K562 (cell line): ENCODE measurements at regions not wholly inside any gene's neighbourhood (a gene's known extent, or its start where the extent isn't known, plus 50 kb on each side); places are given as distances from the start of the nearest gene placed in this dataset.

Experiments used
- ATAC-seq: fragments of 200-7000 bp; cut with Tn5 transposase; 3 replicates; pipeline ENCODE4 v1.9.1; 2020; ENCODE audit warnings: moderate library complexity
- BruUV-seq: library from RNA; stranded (reverse); fragments of 400-500 nt; replicated peaks from 2 replicates; lab custom pipeline; 2021; lab: Mats Ljungman, UMichigan
- CTCF ChIA-PET: fragments of 300-600 bp; formaldehyde crosslinking; extraction: SDS; loops from one replicate; lab custom pipeline; 2021; ENCODE audit warnings: low intra/inter-chr PET ratio; lab: Yijun Ruan, JAX
- POLR2A ChIA-PET: fragments of 300-600, 350-650 bp; sonication (Branson Sonifier 250); formaldehyde crosslinking; extraction: SDS; loops from one replicate; lab custom pipeline; 2021; ENCODE audit warnings: antibody characterized with exemption, inconsistent platforms; lab: Yijun Ruan, JAX
- DNase-seq, 4 experiments: peaks; one replicate each; pipeline versions ENCODE4 v3.0.0 to v3.0.0-alpha.2; 2011 to 2018; ENCODE audit warnings: low spot score in 3 of 4, mixed read lengths in 3 of 4; ENCODE audit errors: extremely low read depth in 1 of 4
- FAIRE-seq: peaks from 2 replicates; lab custom pipeline; 2011; peaks lifted over from hg19 to GRCh38; lab: Jason Lieb, UNC
- H2AFZ ChIP-seq: 2 replicates; pipeline ENCODE4 v1.6.0; 2011; ENCODE audit warnings: low read depth, low read length, control low read depth, inconsistent platforms
- H3K27ac ChIP-seq: fragments of 200-600 bp; 3 replicates; pipeline ENCODE4 v1.8.0; 2011; ENCODE audit warnings: low read depth, mild to moderate bottlenecking, control low read depth, inconsistent platforms, low read length, moderate library complexity, mixed read lengths; ENCODE audit errors: extremely low read depth
- H3K27me3 ChIP-seq, 2 experiments: fragments of 300-600 bp in 1 of 2; 2 replicates in 1 of 2; 3 replicates in 1 of 2; pipeline versions ENCODE4 v1.6.0 to v1.8.0; 2011; ENCODE audit warnings: inconsistent platforms in 2 of 2, low read length in 2 of 2, mild to moderate bottlenecking in 1 of 2, mixed read lengths in 1 of 2, moderate library complexity in 1 of 2; ENCODE audit not compliant: control insufficient read depth in 2 of 2, insufficient read depth in 2 of 2
- H3K36me3 ChIP-seq: fragments of 300-600 bp; 3 replicates; pipeline ENCODE4 v1.8.0; 2011; ENCODE audit warnings: mild to moderate bottlenecking, low read length, inconsistent platforms; ENCODE audit not compliant: control insufficient read depth, insufficient read depth
- H3K4me1 ChIP-seq, 2 experiments: fragments of 200-600 bp in 1 of 2; replicated peaks in 1 of 2; 2 replicates in 1 of 2; 3 replicates in 1 of 2; pipeline versions ENCODE4 v1.5.1 to v1.8.0; 2011; ENCODE audit warnings: inconsistent platforms in 2 of 2, low read length in 2 of 2, mild to moderate bottlenecking in 1 of 2, mixed read lengths in 1 of 2, moderate library complexity in 1 of 2; ENCODE audit not compliant: control insufficient read depth in 2 of 2, insufficient read depth in 2 of 2
- H3K4me2 ChIP-seq: 2 replicates; pipeline ENCODE4 v1.6.1; 2011; ENCODE audit warnings: low read length, control low read depth, inconsistent platforms, mixed read lengths; ENCODE audit not compliant: insufficient read depth
- H3K4me3 ChIP-seq: fragments of 200-600 bp; sonication (generic), shearing (Covaris generic); 2 replicates; pipeline ENCODE4 v1.5.1; 2016; ENCODE audit warnings: control low read depth, inconsistent platforms
- H3K79me2 ChIP-seq: fragments of 200-600 bp; 3 replicates; pipeline ENCODE4 v1.8.0; 2011; ENCODE audit warnings: low read length, inconsistent platforms; ENCODE audit not compliant: control insufficient read depth, insufficient read depth
- H3K9ac ChIP-seq, 2 experiments: 2 replicates each; pipeline versions ENCODE4 v1.6.0 to v1.6.1; 2011; ENCODE audit warnings: low read depth in 2 of 2, low read length in 2 of 2, control low read depth in 1 of 2, inconsistent platforms in 1 of 2, mild to moderate bottlenecking in 1 of 2, mixed read lengths in 1 of 2; ENCODE audit not compliant: insufficient read depth in 1 of 2
- H3K9me1 ChIP-seq: one replicate; pipeline ENCODE4 v1.6.0; 2011; ENCODE audit warnings: inconsistent platforms, mild to moderate bottlenecking, low read length, moderate library complexity; ENCODE audit not compliant: control insufficient read depth, insufficient read depth
- H3K9me3 ChIP-seq: replicated peaks from 2 replicates; pipeline ENCODE4 v1.5.1; 2011; ENCODE audit warnings: low read depth, low read length, inconsistent platforms; ENCODE audit not compliant: control insufficient read depth, insufficient read depth
- H4K20me1 ChIP-seq: replicated peaks from 2 replicates; pipeline ENCODE4 v1.6.1; 2011; ENCODE audit warnings: low read length, inconsistent platforms, mixed read lengths; ENCODE audit not compliant: control insufficient read depth, insufficient read depth
- NFATC3 ChIP-seq: fragments of 450-650 bp; IDR thresholded peaks from 2 replicates; pipeline ENCODE4 v1.6.1; 2017; ENCODE audit warnings: mild to moderate bottlenecking
- NRF1 ChIP-seq, 2 experiments: fragments of 450-650 bp; IDR thresholded peaks in 1 of 2; conservative IDR thresholded peaks in 1 of 2; 2 replicates each; pipeline ENCODE4 v1.6.1; 2014; ENCODE audit warnings: mild to moderate bottlenecking in 2 of 2
- WGBS: fragments of 100-300 bp; shearing (Covaris generic); methylation state at CpG from one replicate; pipeline ENCODE4 v1.1.6; 2016; ENCODE audit warnings: low coverage, mixed read lengths; ENCODE audit not compliant: insufficient coverage; ENCODE audit errors: missing lambda C conversion rate; 5-methylcytosine and 5-hydroxymethylcytosine counted together
- in situ Hi-C: fragments of 300-500 bp; cut with MboI; formaldehyde crosslinking; loops from 4 replicates; pipeline ENCODE4 v1.15.0; 2018; ENCODE audit warnings: inconsistent platforms, mixed read lengths
- intact Hi-C: fragments of 100-400 bp; cut with micrococcal nuclease; formaldehyde crosslinking; loops from 2 replicates; pipeline ENCODE4 v1.14.2; 2022
- TF ChIP-seq, protein P1 (sequence below), 2 experiments: fragments of 450-650 bp; formaldehyde crosslinking in 1 of 2; IDR thresholded peaks; 2 replicates each; pipeline versions ENCODE4 v1.4.0 to v1.6.1; 2014 to 2020; ENCODE audit warnings: mild to moderate bottlenecking in 2 of 2, borderline replicate concordance in 1 of 2, low read depth in 1 of 2

DNA sequence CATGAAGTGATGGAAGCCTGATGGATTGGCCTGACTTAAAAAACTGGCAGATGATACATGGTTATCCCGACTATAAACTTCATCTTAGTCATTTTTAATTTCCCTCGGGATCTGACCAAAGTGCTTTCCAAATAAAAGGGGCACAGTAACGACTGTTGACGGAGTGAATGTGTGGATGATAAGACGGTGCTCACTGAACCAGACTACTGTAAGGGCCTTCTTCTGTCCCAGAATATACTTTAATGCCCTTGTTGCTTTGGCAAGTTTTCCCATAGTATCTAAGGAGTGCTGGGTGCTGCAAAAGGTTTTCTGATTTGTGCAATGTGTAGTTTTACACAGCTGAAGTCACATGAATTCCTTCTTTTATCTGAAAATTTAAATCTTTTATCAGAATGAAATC, 373.5 kb downstream of the DSEL start (continued):
- TF ChIP-seq, protein P1, sequence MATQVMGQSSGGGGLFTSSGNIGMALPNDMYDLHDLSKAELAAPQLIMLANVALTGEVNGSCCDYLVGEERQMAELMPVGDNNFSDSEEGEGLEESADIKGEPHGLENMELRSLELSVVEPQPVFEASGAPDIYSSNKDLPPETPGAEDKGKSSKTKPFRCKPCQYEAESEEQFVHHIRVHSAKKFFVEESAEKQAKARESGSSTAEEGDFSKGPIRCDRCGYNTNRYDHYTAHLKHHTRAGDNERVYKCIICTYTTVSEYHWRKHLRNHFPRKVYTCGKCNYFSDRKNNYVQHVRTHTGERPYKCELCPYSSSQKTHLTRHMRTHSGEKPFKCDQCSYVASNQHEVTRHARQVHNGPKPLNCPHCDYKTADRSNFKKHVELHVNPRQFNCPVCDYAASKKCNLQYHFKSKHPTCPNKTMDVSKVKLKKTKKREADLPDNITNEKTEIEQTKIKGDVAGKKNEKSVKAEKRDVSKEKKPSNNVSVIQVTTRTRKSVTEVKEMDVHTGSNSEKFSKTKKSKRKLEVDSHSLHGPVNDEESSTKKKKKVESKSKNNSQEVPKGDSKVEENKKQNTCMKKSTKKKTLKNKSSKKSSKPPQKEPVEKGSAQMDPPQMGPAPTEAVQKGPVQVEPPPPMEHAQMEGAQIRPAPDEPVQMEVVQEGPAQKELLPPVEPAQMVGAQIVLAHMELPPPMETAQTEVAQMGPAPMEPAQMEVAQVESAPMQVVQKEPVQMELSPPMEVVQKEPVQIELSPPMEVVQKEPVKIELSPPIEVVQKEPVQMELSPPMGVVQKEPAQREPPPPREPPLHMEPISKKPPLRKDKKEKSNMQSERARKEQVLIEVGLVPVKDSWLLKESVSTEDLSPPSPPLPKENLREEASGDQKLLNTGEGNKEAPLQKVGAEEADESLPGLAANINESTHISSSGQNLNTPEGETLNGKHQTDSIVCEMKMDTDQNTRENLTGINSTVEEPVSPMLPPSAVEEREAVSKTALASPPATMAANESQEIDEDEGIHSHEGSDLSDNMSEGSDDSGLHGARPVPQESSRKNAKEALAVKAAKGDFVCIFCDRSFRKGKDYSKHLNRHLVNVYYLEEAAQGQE (IDR thresholded peaks at IDR 0.05; ENCODE audit: borderline replicate concordance): no peak
- TF ChIP-seq, protein P1 (CRISPR knock-in tag; IDR thresholded peaks at IDR 0.05; ENCODE audit: low read depth): no peak
- TF ChIP-seq NFATC3: no peak

DNA sequence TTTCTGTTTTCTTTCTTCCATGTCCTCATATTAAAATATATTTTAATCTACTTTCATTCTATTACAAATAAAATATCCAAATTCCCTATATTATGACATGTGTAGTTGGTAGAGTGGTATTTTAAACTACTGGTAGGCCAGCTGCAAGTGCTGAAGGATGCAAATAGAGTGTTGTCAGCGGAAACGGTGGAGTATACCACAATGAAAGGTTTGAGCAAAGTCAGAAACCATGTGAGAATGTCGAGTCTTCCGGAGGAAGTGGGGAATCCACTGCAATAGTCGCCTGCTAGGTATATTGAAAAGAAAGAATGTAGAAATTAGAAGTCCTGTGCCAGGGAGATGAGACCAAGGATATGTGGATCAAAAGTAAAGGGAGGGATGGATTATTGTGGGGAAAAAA, 373.9 kb downstream of the DSEL start:
- H3K9me3 ChIP-seq: no peaks in the 10 kb centered on the region
- H3K4me3 ChIP-seq: no peak overlapping the region
- no peak for FAIRE-seq
- no peaks in the 10 kb centered on the region for H3K4me1 ChIP-seq
- no peaks in the 10 kb centered on the region for H3K27me3 ChIP-seq
- no peaks in the 10 kb centered on the region for H3K79me2 ChIP-seq
- no peaks in the 10 kb centered on the region for H3K9me1 ChIP-seq
- ChIA-PET CTCF (no interaction called here), POLR2A (no interaction called here)
- BruUV-seq: no TSS peak
- DNase-seq: no peak
- in situ Hi-C loops: no loop called here
- no peaks in the 10 kb centered on the region for H3K36me3 ChIP-seq
- 0% methylated on average over 4 of the region's 5 CpGs for WGBS
- H3K9ac ChIP-seq: no peak overlapping the region
- no peak for ATAC-seq
- no peak for TF ChIP-seq NRF1 (conservative IDR thresholded peaks at IDR 0.05 in 1 of 2, IDR thresholded peaks at IDR 0.05 in 1 of 2)
- TF ChIP-seq, all 486 proteins: peak for 0
- intact Hi-C loops: no loop called here
- Histone ChIP-seq H3K4me2 (no peak overlapping the region), H2AFZ (no peak overlapping the region), H4K20me1 (no peaks in the 10 kb centered on the region), H3K27ac (no peak overlapping the region)
